HEK293 (cell line): ENCODE measurements at regions not wholly inside any gene's neighbourhood (a gene's known extent, or its start where the extent isn't known, plus 50 kb on each side); places are given as distances from the start of the nearest gene placed in this dataset.

Source experiments
- ZNF311 ChIP-seq: fragments of 450-650 bp; formaldehyde crosslinking; IDR thresholded peaks from 2 replicates; pipeline ENCODE4 v1.5.1; 2017; ENCODE audit warnings: missing biosample characterization, missing genetic modification characterization, borderline replicate concordance
- ZNF776 ChIP-seq: fragments of 450-650 bp; formaldehyde crosslinking; IDR thresholded peaks from 2 replicates; pipeline ENCODE4 v1.5.0; 2017; ENCODE audit warnings: missing biosample characterization, missing genetic modification characterization, borderline replicate concordance
- TF ChIP-seq, protein P1 (sequence below): fragments of 450-650 bp; formaldehyde crosslinking; IDR thresholded peaks from 2 replicates; pipeline ENCODE4 v1.5.1; 2016; ENCODE audit warnings: missing biosample characterization, missing genetic modification characterization
- TF ChIP-seq, protein P2 (sequence below): fragments of 450-650 bp; formaldehyde crosslinking; optimal IDR thresholded peaks from 2 replicates; pipeline ENCODE3; 2016; ENCODE audit warnings: missing biosample characterization, mild to moderate bottlenecking, missing genetic modification characterization
- TF ChIP-seq, protein P3 (sequence below): fragments of 450-650 bp; formaldehyde crosslinking; IDR thresholded peaks from 2 replicates; pipeline ENCODE4 v1.5.1; 2016; ENCODE audit warnings: missing biosample characterization, missing genetic modification characterization, low read depth

DNA sequence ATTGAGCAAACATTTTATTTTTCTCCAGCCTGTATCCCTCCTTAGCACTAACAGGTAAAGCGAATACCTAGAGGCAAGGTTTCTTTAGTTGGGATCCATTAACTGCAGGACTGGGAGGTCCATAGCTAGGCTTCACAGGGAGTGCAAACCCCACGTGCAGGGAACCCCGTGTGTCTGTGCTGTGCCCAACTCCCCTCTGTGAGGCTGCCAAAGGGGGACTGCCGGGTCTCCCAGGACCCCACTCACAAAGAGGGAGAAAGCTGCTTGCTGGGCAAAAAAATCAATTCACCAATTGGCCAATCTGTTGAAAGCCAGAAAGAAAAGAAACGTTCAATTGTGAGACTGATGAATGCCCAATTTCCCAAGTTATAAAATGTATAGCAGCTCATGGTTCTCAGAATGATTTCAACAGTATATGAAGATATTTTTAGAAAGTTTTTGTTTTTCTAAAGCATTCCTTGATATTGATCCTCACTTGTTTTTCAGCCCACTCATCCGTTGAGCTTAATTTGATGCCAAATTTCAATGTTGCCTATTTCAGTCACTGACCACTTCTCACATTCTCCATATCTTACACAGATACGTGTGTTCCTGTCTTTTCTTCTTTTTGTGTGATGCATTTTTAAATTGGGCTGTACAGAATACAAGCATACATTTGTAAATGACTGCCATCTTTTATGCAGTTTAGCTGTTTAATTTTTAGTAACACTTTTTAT lies 202.7 kb upstream of the PRSS58 start:
- TF ChIP-seq ZNF776 (tag by site-specific recombination), result no peak
- TF ChIP-seq, protein P1, sequence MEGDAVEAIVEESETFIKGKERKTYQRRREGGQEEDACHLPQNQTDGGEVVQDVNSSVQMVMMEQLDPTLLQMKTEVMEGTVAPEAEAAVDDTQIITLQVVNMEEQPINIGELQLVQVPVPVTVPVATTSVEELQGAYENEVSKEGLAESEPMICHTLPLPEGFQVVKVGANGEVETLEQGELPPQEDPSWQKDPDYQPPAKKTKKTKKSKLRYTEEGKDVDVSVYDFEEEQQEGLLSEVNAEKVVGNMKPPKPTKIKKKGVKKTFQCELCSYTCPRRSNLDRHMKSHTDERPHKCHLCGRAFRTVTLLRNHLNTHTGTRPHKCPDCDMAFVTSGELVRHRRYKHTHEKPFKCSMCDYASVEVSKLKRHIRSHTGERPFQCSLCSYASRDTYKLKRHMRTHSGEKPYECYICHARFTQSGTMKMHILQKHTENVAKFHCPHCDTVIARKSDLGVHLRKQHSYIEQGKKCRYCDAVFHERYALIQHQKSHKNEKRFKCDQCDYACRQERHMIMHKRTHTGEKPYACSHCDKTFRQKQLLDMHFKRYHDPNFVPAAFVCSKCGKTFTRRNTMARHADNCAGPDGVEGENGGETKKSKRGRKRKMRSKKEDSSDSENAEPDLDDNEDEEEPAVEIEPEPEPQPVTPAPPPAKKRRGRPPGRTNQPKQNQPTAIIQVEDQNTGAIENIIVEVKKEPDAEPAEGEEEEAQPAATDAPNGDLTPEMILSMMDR (tag by site-specific recombination), result no peak
- TF ChIP-seq ZNF311, result no peak
- TF ChIP-seq, protein P2, sequence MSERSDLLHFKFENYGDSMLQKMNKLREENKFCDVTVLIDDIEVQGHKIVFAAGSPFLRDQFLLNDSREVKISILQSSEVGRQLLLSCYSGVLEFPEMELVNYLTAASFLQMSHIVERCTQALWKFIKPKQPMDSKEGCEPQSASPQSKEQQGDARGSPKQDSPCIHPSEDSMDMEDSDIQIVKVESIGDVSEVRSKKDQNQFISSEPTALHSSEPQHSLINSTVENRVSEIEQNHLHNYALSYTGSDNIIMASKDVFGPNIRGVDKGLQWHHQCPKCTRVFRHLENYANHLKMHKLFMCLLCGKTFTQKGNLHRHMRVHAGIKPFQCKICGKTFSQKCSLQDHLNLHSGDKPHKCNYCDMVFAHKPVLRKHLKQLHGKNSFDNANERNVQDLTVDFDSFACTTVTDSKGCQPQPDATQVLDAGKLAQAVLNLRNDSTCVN, result no peak
- TF ChIP-seq, protein P3, sequence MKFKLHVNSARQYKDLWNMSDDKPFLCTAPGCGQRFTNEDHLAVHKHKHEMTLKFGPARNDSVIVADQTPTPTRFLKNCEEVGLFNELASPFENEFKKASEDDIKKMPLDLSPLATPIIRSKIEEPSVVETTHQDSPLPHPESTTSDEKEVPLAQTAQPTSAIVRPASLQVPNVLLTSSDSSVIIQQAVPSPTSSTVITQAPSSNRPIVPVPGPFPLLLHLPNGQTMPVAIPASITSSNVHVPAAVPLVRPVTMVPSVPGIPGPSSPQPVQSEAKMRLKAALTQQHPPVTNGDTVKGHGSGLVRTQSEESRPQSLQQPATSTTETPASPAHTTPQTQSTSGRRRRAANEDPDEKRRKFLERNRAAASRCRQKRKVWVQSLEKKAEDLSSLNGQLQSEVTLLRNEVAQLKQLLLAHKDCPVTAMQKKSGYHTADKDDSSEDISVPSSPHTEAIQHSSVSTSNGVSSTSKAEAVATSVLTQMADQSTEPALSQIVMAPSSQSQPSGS, result no peak
